Heart right ventricle (tissue), 16 donors: ENCODE measurements at regions not wholly inside any gene's neighbourhood (a gene's known extent, or its start where the extent isn't known, plus 50 kb on each side); places are given as distances from the start of the nearest gene placed in this dataset.

Experiments
- ATAC-seq, 8 donors: fragments of 200-7000 bp; cut with Tn5 transposase; one replicate each; pipeline ENCODE4 v1.9.1; 2020; ENCODE audit warnings: mild to moderate bottlenecking in 8 of 8, moderate library complexity in 8 of 8, moderate number of reproducible peaks in 1 of 8
- DNase-seq, 2 donors: peaks; one replicate each; pipeline ENCODE4 v3.0.0-alpha.2; 2020
- H3K27ac ChIP-seq, 10 donors: fragments of 200-600 bp; sonication (generic) in 2 of 10; one replicate each; pipeline versions ENCODE4 v1.5.0 to v1.8.0; 2020 to 2022; ENCODE audit warnings: mild to moderate bottlenecking in 3 of 10
- H3K27me3 ChIP-seq, 7 donors: fragments of 200-600 bp; one replicate each; pipeline ENCODE4 v1.8.0; 2021 to 2022; ENCODE audit warnings: mild to moderate bottlenecking in 2 of 7
- H3K36me3 ChIP-seq, 9 donors: fragments of 200-600 bp; sonication (generic) in 1 of 9; one replicate each; pipeline versions ENCODE4 v1.5.0 to v1.8.0; 2020 to 2022; ENCODE audit warnings: mild to moderate bottlenecking in 2 of 9
- H3K4me1 ChIP-seq, 9 donors: fragments of 200-600 bp; sonication (generic) in 1 of 9; one replicate each; pipeline versions ENCODE4 v1.5.0 to v1.8.0; 2020 to 2022; ENCODE audit warnings: mild to moderate bottlenecking in 4 of 9
- H3K4me3 ChIP-seq, 10 donors: fragments of 200-600 bp; sonication (generic) in 2 of 10; one replicate each; pipeline versions ENCODE4 v1.5.0 to v1.8.0; 2020 to 2022; ENCODE audit warnings: mild to moderate bottlenecking in 7 of 10, moderate library complexity in 2 of 10
- H3K9me3 ChIP-seq, 11 donors: fragments of 200-600 bp in 10 of 11; sonication (generic) in 2 of 11; one replicate each; pipeline versions ENCODE4 v1.5.0 to v1.8.0; 2013 to 2022; ENCODE audit warnings: mild to moderate bottlenecking in 2 of 11, control low read depth in 1 of 11, moderate library complexity in 1 of 11
- WGBS, 2 donors: extraction: QIAGEN DNeasy Blood & Tissue Kit; methylation state at CpG; one replicate each; pipeline ENCODE4 v1.1.7; 2013; ENCODE audit warnings: inconsistent platforms in 1 of 2; 5-methylcytosine and 5-hydroxymethylcytosine counted together
- intact Hi-C, 10 donors: fragments of 100-400 bp; cut with DNase I; formaldehyde crosslinking; loops; one replicate each; pipeline versions ENCODE4 v1.11.1 to v1.14.2; 2022
- TF ChIP-seq, protein P1 (sequence below), 9 donors: fragments of 200-600 bp; sonication (generic) in 2 of 9; IDR thresholded peaks; one replicate each; pipeline versions ENCODE4 v1.5.0 to v1.8.0; 2021 to 2022; ENCODE audit warnings: antibody characterized with exemption in 9 of 9, mild to moderate bottlenecking in 5 of 9, moderate library complexity in 1 of 9
- donor health status: Arrhythmogenic right ventricular cardiomyopathy.
- donor health status: ischemic (EF 13 %, LVEDD 7.1; RV severe dilation, severe dysfunction).
- donor health status: healthy with polysubstance abuse.
- donor health status: DM: no; HTN: yes; CAD: no.
- donor health status: DM: no; HTN: no; CAD: no.
- donor health status: ischemic (EF 25% LVEDD 6.9; RV normal size, moderate dysfunction).
- donor health status: ischemic (EF 25% LVEDD 5.7; RV mildly dilated, moderate dysfunction).
- donor health status: healthy.
- donor health status: DM: yes; HTN: yes; CAD: no.
- donor health status: Ischemic cardiomyopathy.
- donor health status: ischemic (EF 35%, LVEDD 5.7; RV mildly dilated, moderate dysfunction).
- donor health status: nonischemic (EF 11% LVEDD 7.7; RV severe dilation, severe dysfunction).
- donor health status: DM: yes; HTN: yes; CAD: no.
- donor health status: PGD.
- donor health status: ischemic (EF 29% LVEDD 5.4; RV normal size, mild dysfunction).
- donor health status: nonischemic (EF 23%, LVEDD 6.1; RV moderate dilation, normal function).

DNA sequence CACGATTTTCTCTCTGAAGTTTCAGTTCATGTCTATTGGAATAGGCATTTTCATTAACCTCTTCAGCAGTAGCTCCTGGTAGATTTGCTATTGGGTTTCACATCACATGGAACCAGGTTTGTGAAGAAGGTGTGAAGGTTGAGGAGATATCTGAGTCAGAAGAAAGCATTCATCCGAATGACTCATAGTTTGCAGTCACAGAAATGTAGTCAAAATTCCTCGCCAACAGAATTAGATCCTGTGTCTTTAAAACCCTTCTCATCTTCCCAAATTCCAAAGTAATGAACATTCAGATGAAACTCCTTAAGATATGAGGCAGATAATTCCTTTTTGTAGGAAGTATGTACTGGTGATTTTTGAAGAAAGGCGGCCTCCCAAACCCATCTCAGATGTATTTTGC, 125.0 kb upstream of the LARGE1 start:
- DNase-seq = no peak
- no peaks in the 10 kb centered on the region for H3K36me3 ChIP-seq
- intact Hi-C loops = no loop called here
- H3K27ac ChIP-seq = no peak overlapping the region
- TF ChIP-seq, protein P1, sequence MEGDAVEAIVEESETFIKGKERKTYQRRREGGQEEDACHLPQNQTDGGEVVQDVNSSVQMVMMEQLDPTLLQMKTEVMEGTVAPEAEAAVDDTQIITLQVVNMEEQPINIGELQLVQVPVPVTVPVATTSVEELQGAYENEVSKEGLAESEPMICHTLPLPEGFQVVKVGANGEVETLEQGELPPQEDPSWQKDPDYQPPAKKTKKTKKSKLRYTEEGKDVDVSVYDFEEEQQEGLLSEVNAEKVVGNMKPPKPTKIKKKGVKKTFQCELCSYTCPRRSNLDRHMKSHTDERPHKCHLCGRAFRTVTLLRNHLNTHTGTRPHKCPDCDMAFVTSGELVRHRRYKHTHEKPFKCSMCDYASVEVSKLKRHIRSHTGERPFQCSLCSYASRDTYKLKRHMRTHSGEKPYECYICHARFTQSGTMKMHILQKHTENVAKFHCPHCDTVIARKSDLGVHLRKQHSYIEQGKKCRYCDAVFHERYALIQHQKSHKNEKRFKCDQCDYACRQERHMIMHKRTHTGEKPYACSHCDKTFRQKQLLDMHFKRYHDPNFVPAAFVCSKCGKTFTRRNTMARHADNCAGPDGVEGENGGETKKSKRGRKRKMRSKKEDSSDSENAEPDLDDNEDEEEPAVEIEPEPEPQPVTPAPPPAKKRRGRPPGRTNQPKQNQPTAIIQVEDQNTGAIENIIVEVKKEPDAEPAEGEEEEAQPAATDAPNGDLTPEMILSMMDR (IDR thresholded peaks at IDR 0.05) = no peak
- ATAC-seq = no peak
- no peaks in the 10 kb centered on the region for H3K4me1 ChIP-seq
- no peak overlapping the region for H3K4me3 ChIP-seq
- WGBS, 2 donors = 60 to 69% methylated on average over 4 of the region's 4 CpGs
- no peaks in the 10 kb centered on the region for H3K9me3 ChIP-seq
- peaks cover 0 to 30% (median 6%) of the 10 kb centered on the region in 7 donors for H3K27me3 ChIP-seq

DNA sequence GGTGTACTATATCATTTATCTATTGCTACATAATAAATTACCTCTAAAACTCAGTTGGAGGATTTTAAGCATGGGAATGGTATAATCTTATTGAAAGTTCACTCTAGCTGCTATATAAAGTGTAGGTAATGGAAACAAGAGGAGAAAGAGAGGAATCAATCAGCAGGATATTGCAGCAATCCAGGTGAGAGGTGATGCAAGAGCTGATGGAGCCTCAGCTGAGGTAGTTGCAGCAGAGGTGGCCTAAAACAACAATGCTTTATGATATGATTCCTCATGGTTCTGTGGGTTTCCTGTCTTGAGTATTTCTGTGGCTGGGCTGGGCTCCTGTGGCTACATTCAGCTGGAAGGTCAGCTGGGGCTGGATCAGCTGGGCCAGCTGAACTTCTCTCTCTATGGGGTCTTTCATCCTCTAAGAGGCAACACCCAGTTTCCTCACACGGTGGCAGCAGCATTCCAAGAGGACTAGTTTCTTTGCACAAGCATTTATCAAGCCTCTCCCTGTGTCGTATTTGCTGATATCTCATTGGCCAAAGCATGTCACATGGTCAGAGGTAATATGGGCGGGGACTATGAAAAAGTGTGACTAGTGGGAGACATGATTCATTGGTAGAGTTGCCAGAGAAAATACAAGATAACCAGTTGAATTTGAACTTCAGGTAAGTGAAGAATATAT, 135.4 kb upstream of the LARGE1 start:
- peak in 1 of 8 donors; percentile 27 for ATAC-seq
- no peak overlapping the region for H3K27ac ChIP-seq
- H3K4me3 ChIP-seq = no peak overlapping the region
- H3K9me3 ChIP-seq = peaks cover 0 to 25% (median 14%) of the 10 kb centered on the region in 11 donors
- TF ChIP-seq, protein P1 (IDR thresholded peaks at IDR 0.05) = peak in 5 of 9 donors; percentile 11 to 29 (median 20)
- no peaks in the 10 kb centered on the region for H3K36me3 ChIP-seq
- intact Hi-C loops = loop anchor here in 1 of 10 donors (5.0 kb wide), 1 partner anchor 967 kb away; no protein-coding TSS in a partner anchor
- H3K4me1 ChIP-seq = no peaks in the 10 kb centered on the region
- WGBS, 2 donors = 32 to 37% methylated on average over 3 of the region's 3 CpGs
- no peak for DNase-seq
- H3K27me3 ChIP-seq = peaks cover 0 to 17% (median 0%) of the 10 kb centered on the region in 7 donors

DNA sequence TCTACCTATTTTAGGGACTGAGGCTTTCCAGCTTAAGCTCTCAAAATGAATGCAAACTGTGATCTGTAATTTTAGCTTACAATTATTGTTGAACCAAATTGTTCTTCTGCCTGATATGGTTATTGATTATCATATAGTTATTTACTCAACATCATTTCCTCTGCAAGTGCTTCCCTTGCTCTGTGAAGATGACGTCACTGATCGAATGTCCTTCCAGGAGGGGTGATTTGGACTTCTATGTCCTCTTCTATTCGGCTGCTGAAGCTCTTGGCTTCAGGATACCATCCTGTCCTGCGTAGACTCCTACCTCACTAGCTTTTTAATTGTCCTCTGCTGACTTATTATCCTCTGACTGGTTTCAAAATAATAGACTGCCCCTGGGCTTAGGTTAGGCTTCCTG, 137.4 kb upstream of the LARGE1 start:
- H3K9me3 ChIP-seq = peaks cover 0 to 26% (median 14%) of the 10 kb centered on the region in 11 donors
- no peaks in the 10 kb centered on the region for H3K36me3 ChIP-seq
- peaks cover 0 to 8% (median 0%) of the 10 kb centered on the region in 7 donors for H3K27me3 ChIP-seq
- no peak for DNase-seq
- no peaks in the 10 kb centered on the region for H3K4me1 ChIP-seq
- no peak for ATAC-seq
- no peak overlapping the region for H3K27ac ChIP-seq
- no peak overlapping the region for H3K4me3 ChIP-seq
- intact Hi-C loops = loop anchor here in 1 of 10 donors (5.0 kb wide), 1 partner anchor 965 kb away; no protein-coding TSS in a partner anchor
- TF ChIP-seq, protein P1 (IDR thresholded peaks at IDR 0.05) = no peak
- 71 to 77% methylated on average over 4 of the region's 4 CpGs for WGBS, 2 donors

DNA sequence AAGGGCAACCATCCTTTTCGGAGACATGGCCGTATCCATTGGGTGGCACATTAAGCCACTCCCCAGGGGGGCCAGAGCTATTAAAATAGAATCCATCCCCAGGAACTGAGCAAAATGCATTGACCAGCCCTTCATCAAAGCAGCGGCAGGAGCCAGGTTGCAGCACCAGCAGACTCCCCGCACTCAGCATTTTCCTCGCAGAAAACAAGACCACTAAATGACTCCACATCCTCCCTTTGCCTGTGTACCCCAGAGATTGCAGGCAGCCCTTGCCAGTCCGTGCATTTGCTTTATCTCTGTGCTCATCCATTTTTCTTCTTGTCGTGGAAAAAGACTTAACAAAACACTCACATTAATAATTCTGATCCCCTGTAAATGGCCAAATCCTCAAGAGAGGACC, 144.4 kb upstream of the LARGE1 start:
- Histone ChIP-seq H3K4me3 (no peak overlapping the region), H3K27ac (no peak overlapping the region), H3K27me3 (peaks cover 0 to 5% (median 0%) of the 10 kb centered on the region in 7 donors), H3K4me1 (no peaks in the 10 kb centered on the region), H3K9me3 (peaks cover 0 to 11% (median 3%) of the 10 kb centered on the region in 11 donors), H3K36me3 (no peaks in the 10 kb centered on the region)
- DNase-seq = no peak
- TF ChIP-seq, protein P1 (IDR thresholded peaks at IDR 0.05) = no peak
- intact Hi-C loops = no loop called here
- ATAC-seq = no peak
- WGBS, 2 donors = 70 to 76% methylated on average over 7 of the region's 7 CpGs
